DMS79 (cell line): ENCODE measurements at regions not wholly inside any gene's neighbourhood (a gene's known extent, or its start where the extent isn't known, plus 50 kb on each side); places are given as distances from the start of the nearest gene placed in this dataset.
"Not testable (repeated sequence)": the region's sequence is repeated elsewhere in the genome, so short reads cannot be mapped to it uniquely, and the experiment has no call there.

Source experiments
- DNase-seq: peaks from one replicate; lab custom pipeline; 2025; lab: John Stamatoyannopoulos, UW

DNA sequence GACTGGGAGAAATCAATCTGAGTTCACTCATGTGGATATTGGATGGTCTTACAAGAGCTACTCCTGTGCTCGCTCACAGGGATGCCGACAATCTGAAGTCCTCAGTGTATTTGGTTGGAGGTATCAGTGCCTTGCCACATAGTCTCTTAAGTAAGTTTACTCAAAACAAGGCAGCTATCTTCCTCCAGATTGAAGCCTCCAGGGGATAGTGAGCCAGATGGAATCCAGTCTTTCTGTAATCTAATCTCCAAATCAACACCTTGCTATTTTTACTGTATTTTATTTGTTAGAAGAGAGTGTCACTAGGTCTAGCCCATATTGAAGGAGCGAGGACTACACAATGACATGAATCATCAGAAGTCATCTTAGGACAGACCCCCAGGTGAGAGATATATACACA lies 456.6 kb upstream of the POT1 start:
- DNase-seq, result no peak

DNA sequence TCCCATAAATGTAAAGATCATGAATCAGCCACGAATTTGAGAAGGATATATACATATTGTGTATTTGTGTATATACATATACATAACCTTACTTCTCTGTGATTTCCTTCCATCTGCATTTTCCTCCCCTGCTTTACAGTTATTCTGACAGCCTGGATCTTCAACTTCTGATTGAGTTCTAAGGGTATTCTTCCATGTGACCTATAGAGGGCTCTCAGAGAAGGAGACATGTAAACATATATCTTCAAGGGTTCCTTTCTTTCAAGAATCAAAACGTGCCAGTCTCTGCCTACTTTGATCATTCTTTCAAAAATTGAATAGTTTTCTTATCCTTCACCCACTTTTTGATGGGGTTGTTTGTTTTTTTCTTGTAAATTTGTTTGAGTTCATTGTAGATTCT lies 453.7 kb upstream of the POT1 start:
- DNase-seq, result no peak

DNA sequence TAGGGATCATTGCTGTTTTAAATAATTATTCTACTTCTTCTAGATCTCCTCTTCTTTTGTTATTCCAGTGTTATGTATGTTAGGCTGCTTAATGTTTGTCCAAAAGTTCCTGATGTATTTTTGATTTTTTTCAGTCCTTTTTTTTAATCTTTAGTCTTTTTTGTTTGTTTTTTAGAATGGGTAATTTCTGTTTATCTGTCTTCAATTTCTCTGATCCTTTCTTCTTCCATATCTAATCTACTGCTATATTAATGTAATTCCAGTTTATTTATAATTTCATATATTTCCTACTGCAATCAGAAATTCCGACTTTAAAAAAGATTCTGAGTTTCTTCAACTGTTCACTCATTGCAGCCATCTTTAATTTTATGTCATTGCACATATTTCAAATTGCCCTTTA lies 452.8 kb upstream of the POT1 start:
- DNase-seq, result no peak

DNA sequence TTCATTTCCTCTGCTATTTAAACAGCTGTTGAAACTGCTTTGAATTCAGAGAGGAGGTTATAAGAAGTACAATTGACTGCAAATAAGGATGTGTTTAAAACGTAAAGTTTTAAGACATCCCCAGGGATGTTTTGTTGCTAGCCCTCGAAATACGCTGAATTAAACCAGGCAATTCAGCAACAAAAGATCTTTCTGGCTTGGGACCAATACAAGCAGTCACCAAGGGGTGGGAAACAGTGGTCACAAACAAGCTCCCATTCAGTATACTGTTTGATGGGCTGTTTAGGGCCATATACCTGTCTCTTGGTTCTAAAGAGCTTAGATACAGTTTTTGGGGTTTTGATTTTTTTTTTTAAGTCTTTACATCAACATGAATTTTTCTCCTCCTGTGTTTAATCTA lies 446.3 kb upstream of the POT1 start:
- DNase-seq, result no peak

DNA sequence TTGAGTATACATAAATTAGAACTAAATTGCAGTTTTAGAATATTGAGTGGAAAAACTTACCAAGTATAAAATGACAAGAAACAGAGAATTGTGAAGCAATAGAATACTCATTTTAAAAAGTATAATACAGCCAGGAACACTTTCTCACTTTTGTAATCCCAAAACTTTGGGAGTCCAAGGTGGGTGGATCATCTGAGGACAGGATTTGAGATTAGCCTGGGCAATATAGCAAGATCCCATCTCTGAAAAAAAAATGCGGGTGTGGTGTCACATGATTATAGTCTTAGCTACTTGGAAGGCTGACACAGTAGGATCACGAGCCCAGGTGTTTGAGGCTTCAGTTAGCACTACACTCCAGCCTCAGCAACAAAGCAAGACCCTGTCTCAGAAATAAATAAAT lies 440.9 kb upstream of the POT1 start:
- DNase-seq, result no peak

DNA sequence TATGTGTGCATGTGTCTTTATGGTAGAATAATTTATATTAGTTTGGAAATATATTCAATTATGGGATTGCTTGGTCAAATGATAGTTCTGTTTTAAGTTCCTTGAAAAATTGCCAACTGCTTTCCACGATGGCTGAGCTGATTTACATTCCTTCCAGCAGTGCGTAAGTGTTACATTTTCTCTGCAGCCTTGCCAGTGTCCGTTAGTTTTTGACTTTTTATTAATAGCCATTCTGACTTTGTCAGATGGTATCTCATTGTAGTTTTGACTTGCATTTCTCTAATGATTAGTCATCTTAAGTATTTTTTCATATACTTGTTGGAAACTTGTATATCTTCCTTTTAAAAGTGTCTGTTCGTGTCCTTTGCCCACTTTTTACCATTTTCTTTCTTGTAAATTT lies 434.2 kb upstream of the POT1 start:
- no peak for DNase-seq

DNA sequence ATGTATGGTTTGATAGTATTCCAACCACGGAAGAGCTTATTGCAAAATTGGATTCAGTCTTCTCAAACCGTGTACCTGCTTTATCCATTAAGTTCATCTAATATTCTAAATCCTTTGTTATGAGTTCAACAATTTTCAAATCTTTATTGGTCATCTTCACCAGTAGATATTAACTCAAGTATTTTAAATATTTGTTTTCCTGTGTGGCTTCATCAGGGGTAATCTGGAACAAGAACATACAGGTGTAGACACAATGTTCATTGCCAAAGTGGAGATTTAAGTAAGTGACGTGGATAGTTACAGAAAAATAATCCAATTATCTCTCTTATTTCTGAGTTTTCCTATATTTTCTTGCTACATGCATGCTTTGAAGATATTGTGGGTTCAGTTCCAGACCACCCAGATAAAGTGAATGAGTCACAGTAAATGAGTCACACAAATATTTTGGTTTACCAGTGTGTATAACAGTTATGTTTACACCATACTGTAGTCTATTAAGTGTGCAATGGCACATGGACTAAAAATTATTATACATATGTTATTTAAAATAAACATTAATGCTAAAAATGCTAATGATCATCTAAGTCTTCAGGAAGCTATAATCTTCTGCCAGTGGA lies 429.0 kb upstream of the POT1 start:
- DNase-seq, result no peak

DNA sequence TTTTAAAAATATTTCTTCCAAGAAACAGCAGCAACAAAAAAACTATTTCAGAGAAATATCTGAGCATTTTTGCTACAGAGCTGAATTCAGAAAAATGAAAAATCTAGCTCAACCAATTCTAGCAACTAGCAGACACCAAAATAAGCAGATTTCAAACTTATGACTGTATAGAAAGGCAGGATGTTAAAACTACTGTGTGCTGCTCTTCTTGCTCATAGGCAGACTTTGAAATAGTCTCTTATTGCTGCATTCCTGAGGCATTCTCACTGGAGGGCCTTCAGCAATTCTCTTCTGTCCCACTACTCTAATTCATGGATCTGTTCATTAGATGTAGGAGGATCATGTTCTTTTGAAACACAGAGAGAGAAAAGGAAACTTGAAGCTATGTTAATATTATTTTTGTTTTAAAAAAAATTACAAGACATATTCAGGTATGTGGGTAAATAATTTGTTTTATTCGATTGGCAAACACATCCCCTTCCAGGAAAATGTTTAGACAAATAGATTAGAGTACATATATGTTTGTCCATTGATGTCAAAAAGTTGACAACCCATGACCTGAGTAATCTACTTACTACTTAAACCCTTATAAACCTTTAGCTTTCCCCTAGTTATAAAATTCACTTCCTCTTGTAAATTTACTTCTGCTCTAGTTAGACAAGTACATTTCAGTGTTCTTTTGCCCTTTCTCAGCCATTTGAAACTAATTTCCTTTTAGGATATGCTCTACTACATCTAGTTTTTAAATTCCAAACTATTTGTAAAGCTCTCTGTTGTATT lies 428.2 kb upstream of the POT1 start:
- no peak for DNase-seq

DNA sequence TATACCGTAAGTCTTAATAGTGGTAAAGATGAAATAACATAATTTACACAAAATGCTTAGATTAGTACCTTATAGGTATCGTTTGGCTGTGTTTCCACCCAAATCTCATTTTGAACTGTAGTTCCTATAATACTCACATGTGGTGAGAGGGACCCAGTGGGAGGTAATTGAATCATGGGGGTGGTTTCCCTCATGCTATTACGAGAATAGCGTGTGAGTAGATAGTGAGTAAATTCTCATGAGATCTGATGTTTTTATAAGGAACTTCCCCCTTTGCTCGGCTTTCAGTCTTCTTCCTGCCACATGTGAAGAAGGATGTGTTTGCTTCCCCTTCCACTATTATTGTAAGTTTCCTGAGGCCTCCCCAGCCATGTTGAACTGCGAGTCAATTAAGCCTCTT lies 426.3 kb upstream of the POT1 start:
- DNase-seq, result no peak

DNA sequence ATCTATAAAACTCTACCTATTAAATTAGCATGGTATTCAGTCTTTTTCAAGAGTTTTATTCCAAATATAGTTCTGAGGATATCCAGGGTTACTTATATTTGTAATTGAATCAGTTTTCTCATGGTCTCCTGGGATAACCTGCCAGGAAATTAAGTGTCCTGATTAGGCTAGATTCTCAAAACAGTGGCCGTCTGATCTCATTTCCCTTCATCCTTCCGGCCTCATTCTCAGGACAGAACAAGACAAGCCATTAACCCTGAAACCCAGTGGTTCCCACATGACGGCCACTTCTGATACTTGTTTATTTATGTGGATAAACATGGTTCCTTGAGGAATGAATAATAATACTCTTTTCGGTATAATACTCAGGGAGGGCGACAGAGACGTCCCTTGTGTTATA lies 417.6 kb upstream of the POT1 start:
- no peak for DNase-seq

DNA sequence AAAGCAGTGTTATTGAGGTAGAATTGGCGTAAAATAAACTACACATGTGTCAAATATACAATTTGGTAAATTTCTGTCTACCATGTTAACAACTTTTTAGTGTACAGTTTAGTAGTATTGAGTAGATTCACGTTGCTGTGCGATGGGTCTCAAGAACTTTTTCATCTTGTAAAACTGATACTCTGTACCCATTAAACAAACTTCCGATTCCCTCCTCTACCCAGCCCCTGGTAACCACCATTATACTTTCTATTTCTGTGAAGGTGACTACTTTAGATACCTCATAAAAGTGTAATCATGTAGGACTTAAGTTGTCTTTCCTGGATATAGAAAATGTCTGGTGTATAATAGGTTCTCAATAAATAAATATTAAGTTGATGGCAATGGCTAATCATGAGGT lies 408.5 kb upstream of the POT1 start:
- no peak for DNase-seq

DNA sequence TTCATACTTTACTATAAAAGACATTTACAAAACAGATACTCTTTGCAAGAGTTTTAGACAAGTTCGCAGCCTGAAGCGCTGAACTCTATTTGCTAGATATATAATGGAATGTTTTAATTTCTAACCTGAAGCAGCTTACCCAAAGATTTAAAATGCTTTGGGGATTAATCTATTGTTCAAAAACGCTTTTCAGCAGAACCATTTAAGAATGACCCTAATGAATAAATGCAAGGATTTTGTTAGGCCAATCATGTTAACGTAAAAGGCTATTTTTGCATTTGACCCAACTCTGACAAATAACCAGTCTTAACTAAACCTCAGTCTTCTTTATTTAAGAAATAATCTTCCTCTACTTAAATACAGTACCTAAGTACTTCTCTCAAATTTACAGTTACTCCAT lies 406.7 kb upstream of the POT1 start:
- no peak for DNase-seq

DNA sequence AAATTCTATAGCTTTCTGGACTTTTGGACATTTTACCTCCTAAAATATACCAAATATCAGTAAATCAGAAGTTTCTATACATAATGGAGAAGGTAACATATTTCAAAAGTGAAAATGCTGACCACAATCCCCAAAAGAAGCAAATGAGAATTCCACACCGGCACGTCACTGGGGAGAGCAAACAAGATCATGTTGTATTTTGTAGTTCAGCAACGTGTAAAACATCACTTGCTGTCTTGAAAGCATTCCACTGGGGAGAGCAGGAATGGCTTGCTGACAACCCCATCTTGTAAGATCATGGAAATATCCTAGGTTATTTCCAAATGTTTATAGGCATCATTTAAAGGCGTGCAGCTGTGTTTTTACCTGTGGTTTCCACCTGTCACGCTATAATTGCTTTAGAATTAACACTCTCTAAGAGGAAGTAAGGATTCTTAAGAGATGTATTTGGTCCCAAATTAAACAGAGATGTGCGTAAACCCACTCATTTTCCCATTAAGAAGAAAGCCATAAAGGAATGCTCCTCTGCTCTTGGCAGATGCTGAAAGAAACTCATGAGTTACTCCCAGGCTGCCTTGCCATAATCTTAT lies 397.1 kb upstream of the POT1 start:
- DNase-seq, result peak; percentile 6

DNA sequence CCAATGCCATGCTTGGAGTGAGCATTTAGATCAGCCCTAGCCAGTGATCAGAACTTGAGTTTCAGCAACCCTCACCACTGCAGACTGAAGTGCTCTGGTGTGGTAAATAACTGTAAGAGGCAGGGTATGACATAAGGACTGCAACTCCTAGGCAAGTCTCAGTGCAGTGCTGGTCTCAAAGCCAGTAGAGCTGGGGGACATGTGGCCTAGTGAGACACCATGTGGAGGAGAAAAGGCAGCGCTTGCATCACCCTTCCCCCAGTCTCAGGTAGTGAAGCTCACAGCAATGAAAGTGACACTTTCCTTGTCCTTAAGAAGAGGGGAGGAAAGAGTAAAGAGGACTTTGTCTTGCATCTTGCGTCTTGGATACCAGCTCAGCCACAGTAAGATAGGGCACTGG lies 386.8 kb upstream of the POT1 start:
- DNase-seq, result no peak

DNA sequence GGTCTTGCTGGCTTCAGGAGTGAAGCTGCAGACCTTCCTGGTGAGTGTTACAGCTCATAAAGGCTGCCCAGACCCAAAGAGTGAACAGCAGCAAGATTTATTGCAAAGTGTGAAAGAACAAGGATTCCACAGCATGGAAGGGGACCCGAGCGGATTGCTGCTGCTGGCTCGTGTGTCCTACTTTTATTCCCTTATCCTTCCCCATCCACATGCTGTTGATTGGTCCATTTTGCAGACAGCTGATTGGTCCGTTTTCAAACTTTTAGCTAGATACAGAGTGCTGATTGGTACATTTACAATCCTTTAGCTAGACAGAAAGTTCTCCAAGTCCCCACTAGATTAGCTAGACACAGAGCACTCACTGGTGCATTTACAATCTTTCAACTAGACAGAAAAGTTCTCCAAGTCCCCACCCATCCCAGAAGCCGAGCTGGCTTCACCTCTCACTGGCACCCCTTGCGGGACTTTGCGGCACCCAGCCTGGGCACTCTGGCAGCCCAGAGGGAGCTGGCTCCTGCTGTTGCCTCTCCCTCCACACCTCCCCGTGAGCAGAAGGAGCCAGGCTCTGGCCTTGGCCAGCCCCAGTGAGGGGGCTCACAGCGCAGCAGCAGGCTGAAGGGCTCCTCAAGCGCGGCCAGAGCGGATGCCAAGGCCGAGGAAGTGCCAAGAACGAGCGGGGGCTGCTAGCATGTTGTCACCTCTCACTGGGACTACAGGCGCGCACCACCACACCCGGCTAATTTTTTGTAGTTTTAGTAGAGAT lies 369.6 kb upstream of the POT1 start:
- DNase-seq, result no peak

DNA sequence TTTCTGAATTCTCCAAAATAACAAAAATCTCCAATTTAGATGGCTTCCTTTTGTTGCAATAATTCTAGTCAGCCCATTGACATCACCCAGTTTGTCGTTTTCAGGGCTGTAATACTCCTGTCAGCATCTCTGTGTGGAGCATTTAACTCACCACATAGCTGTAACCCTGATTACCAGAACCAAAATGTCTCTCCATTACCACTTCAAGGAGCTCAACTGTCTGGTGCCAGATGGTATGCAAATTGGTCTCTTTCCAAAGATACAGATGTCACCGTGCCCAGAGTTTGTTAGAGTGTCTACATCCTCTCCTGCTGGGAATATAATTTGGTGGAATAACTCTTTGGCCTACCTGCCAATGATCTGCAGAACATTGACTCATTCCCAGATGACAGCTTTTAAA lies 350.3 kb upstream of the POT1 start:
- DNase-seq, result no peak

DNA sequence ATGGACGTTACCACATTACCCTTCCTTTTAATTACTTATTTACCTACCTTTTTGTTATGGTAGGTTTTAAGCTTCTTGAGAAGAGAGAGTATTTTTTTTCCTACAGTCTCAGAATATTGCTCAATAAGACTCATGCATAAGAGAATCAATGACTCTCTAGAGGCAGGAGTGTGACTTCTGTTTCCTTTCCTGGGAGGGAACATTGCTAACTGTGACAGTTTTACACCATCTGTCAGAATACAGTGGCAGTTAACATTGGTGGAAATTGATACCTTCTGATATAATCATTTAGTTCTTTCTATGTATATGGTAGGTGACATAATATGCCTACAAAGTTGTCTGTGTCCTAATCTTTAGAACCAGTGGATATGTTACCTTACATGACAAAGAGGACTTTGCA lies 348.7 kb upstream of the POT1 start:
- no peak for DNase-seq

DNA sequence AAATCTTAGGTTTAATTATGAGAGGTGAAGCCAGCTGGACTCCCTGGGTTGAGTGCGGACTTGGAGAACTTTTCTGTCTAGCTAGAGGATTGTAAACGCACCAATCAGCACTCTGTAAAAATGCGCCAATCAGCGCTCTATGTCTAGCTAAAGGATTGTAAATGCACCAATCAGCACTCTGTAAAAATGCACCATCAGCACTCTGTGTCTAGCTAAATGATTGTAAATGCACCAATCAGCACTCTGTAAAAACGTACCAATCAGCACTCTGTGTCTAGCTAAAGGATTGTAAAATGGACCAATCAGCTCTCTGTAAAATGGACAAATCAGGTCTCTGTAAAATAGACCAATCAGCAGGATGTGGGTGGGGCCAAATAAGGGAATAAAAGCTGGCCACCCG lies 345.1 kb upstream of the POT1 start:
- DNase-seq, result not testable (repeated sequence)

DNA sequence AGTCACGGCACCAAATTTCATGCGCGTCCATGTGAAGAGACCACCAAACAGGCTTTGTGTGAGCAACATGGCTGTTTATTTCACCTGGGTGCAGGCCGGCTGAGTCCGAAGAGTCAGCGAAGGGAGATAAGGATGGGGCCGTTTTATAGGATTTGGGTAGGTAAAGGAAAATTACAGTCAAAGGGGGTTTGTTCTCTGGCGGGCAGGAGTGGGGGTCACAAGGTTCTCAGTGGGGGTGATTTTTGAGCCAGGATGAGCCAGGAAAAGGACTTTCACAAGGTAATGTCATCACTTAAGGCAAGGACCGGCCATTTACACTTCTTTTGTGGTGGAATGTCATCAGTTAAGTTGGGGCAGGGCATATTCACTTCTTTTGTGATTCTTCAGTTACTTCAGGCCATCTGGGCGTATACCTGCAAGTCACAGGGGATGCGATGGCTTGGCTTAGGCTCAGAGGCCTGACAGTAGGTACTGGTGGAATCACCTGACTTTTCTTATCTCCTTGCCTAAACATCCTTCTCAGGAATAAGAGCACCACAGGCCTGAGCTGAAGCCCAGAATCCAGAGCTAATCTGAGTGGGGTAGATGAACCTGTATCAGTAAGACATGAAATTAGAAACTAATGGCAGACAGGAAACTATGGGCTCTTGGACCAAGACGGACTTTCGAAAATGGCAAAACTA lies 334.7 kb upstream of the POT1 start:
- DNase-seq, result not testable (repeated sequence)

DNA sequence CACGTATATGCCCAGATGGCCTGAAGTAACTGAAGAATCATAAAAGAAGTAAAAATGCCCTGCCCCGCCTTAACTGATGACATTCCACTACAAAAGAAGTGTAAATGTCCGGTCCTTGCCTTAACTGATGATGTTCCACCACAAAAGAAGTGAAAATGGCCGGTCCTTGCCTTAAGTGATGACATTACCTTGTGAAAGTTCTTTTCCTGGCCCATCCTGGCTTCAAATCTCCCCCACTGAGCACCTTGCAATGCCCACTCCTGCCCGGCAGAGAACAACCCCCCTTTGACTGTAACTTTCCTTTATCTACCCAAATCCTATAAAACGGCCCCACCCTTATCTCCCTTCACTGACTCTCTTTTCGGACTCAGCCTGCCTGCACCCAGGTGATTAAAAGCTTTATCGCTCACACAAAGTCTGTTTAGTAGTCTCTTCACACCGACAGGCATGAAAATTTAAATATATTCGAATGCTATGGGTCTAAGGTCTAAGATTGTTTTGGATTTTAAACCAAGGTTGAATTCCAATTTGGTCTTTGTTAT lies 329.3 kb upstream of the POT1 start:
- DNase-seq, result not testable (repeated sequence)

DNA sequence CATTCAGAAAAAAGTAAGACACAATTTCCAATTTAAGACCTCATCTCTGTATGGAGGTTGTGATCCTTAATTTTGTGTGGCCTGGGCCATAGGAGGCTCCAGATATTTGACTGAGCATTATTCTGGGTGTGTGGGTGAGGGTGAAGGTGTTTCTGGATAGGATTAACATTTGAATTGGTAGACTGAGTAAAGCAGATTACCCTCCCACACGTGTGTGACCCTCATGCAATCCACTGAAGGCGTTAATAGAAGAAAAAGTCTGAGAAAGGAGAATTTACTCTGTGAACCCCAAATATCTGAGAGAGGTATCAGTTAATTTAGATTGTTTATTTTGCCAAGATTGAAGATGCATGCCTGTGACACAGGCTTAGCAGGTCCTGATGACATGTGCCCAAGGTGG lies 328.0 kb upstream of the POT1 start:
- no peak for DNase-seq

DNA sequence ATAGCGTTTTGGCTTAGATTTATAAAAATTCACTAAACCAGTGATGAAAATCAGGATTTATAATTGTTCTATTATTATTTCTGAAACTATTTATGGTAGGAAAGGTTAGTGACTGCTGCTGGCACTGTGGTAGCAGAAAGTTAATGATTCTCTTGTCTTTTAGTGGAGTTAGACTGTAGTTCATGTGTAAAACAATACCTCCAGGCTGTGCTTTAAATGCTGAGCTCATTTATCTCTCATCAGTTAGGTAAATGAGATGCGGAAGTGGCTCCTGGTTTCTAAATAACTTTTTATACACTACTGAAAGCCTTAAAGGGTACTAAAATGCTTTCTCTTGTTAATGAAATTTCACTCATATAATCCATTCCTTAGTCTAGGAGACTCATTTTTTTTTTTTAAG lies 326.8 kb upstream of the POT1 start:
- no peak for DNase-seq
